GM13976 (cell line): ENCODE measurements at regions not wholly inside any gene's neighbourhood (a gene's known extent, or its start where the extent isn't known, plus 50 kb on each side); places are given as distances from the start of the nearest gene placed in this dataset.

Source experiments
- DNase-seq: peaks from one replicate; pipeline ENCODE4 v3.0.0; 2012; ENCODE audit warnings: low spot score
- in situ Hi-C: fragments of 300-500 bp; cut with MboI; formaldehyde crosslinking; loops from one replicate; pipeline ENCODE4 v1.12.0; 2022; ENCODE audit warnings: low sequenced_read_pairs, mixed read lengths, inconsistent platforms; ENCODE audit not compliant: unreplicated experiment
- TF ChIP-seq, protein P1 (sequence below): IDR thresholded peaks from 2 replicates; pipeline ENCODE4 v1.5.1; 2012; ENCODE audit warnings: borderline replicate concordance, mild to moderate bottlenecking; ENCODE audit not compliant: insufficient read depth; ENCODE audit errors: extremely low read depth, missing control alignments, control extremely low read depth

DNA sequence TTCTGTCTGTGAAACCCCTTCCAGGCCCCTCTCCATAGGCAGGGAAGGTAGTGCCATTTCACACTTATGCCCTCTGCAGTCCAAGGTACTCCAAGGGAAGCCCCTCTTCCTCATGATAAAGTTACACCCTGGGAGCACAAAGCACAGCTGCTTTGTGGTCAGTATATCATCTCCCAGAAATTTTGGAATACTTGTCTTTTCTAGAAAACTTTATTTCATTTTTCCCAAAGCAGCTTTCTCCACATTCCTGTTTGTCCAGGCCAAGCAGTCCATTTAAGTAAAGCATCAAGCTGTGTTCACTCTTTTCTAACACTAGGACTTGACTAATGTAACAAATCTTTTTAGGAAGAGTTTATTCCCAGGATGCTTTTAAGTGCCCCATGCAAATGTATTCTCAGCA lies 371.8 kb upstream of the RGMB start:
- TF ChIP-seq, protein P1, sequence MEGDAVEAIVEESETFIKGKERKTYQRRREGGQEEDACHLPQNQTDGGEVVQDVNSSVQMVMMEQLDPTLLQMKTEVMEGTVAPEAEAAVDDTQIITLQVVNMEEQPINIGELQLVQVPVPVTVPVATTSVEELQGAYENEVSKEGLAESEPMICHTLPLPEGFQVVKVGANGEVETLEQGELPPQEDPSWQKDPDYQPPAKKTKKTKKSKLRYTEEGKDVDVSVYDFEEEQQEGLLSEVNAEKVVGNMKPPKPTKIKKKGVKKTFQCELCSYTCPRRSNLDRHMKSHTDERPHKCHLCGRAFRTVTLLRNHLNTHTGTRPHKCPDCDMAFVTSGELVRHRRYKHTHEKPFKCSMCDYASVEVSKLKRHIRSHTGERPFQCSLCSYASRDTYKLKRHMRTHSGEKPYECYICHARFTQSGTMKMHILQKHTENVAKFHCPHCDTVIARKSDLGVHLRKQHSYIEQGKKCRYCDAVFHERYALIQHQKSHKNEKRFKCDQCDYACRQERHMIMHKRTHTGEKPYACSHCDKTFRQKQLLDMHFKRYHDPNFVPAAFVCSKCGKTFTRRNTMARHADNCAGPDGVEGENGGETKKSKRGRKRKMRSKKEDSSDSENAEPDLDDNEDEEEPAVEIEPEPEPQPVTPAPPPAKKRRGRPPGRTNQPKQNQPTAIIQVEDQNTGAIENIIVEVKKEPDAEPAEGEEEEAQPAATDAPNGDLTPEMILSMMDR = no peak
- DNase-seq = no peak
- in situ Hi-C loops = no loop called here

DNA sequence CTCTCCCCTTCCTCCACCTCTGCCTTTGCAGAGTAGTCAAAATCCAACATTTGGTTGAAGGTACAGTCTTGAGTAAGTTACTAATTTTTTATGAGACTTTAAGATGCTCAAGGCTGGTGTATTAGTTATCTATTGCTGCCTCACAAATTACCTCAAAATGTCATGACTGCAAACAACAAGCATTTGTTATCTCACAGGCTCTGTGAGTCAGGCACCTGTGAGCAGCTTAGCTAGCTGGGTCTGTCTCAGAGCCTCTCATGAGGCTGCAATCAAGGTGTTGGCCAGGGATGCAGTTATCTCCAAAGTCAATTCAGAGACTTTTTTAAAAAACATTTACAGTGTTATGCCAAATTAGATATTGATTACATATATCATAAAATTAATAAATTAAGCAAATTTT lies 371.3 kb upstream of the RGMB start:
- no peak for DNase-seq
- in situ Hi-C loops = no loop called here
- TF ChIP-seq, protein P1 = no peak

DNA sequence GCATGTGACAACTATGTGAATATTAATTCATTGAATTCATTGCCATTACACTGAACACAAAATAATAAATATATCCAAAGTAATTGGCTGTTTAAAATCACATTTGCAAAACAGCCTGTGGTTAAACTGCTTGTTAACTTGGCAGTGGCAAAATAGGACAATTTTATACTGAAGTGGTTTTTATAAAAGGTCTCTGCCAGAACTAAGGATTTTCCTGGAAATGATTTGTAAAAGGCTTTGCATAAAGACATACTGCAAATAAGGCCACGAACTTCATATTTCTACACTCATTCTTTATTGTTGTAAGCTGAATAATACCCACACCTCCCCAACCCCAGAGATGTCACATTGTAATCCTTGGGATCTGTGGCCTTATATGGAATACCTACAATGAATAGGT lies 370.3 kb upstream of the RGMB start:
- TF ChIP-seq, protein P1 = no peak
- no peak for DNase-seq
- in situ Hi-C loops = no loop called here

DNA sequence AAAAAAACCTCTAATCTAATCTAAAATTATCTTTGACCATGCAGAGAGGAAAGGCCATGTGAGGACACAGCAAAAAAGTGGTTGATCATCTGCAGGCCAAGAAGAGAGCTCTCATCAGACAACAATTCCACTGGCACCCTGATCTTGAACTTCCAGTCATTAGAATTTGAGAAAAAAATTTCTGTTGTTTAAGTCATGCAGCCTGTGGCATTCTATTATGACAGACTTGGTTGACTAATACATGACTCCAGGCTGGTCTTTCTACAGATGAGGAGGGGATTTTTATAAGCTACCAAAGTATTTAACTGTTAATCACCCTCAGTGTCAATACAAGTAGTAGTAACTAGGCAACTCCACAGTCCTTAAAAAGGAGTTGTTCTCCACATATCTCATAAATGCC lies 358.5 kb upstream of the RGMB start:
- TF ChIP-seq, protein P1 = no peak
- no peak for DNase-seq
- in situ Hi-C loops = no loop called here

DNA sequence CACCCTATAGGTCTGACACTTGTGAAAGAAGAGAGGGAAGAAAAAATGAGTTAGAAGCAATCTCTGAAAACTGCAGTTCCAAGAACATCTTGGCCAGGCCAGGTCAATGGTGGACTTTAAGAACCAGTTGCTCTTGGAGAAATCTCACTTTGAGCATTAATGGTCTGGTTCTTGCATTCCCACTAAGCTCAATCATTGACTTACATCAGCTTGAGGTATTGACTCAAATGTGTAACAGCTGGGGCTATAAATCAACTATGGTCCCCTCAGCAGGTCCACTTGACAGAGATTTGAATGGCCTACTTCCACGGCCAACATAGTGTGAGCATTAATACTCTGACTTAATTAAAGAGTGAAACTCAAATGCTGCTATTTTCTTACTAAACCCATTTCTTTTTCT lies 357.8 kb upstream of the RGMB start:
- no peak for DNase-seq
- TF ChIP-seq, protein P1 = no peak
- in situ Hi-C loops = no loop called here

DNA sequence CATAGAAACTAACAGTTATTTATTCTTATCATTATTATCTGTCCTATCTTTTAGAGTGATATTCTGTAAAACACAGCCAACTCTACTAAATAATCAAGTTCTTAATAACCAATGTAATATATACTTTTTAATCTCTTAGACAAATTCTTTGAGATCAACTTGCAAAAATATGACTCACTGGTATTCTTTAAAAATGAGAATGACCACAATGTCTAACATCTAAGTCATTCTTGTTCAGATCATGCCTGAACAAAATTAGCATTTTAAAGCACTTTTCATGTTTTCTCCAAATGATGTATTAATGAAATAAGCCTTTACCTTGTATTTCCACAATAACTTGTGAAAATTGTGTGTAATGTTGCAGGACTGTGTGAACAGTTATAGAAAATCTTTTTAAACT lies 356.9 kb upstream of the RGMB start:
- TF ChIP-seq, protein P1 = no peak
- no peak for DNase-seq
- in situ Hi-C loops = no loop called here

DNA sequence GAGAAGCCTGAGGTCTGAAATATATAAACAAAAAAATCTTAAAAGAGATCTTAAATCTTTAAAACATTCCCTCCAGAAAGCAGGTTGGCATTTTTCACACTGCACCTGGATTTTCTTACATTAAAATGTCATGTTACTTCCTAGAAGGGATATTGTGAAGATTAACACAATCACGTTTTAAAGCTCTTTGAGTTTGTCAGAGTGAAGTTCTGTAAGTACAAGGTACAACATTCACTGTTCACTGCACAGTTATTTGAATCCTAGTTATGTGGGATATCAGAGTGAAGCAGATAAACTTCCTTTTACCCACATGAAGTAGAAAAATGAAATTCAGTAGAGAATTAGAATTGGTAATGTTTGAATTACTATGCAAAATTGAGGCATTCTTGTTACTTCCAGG lies 353.6 kb upstream of the RGMB start:
- DNase-seq = no peak
- in situ Hi-C loops = no loop called here
- TF ChIP-seq, protein P1 = no peak
